Skin of body (tissue), 1 donor: ENCODE measurements at regions not wholly inside any gene's neighbourhood (a gene's known extent, or its start where the extent isn't known, plus 50 kb on each side); places are given as distances from the start of the nearest gene placed in this dataset.

ENCODE experiments used
- DNase-seq: peaks from one replicate; lab custom pipeline; 2025; lab: John Stamatoyannopoulos, UW

- no peak for DNase-seq
Measured at GRCh38 chr5:15263406-15263805, 236.6 kb upstream of the FBXL7 start.

- DNase-seq = no peak
Measured at GRCh38 chr5:15261269-15261995, 238.5 kb upstream of the FBXL7 start.

GRCh38 chr5:15260356-15261268, 239.4 kb upstream of the FBXL7 start:
- DNase-seq = peak; percentile 91

- peak; percentile 18 for DNase-seq
Measured at GRCh38 chr5:15256485-15256884, 243.5 kb upstream of the FBXL7 start.

GRCh38 chr5:15255576-15255975, 244.4 kb upstream of the FBXL7 start:
- no peak for DNase-seq

GRCh38 chr5:15254607-15255006, 245.4 kb upstream of the FBXL7 start:
- DNase-seq = no peak

GRCh38 chr5:15252331-15252730, 247.6 kb upstream of the FBXL7 start:
- DNase-seq = no peak

GRCh38 chr5:15249152-15249551, 250.8 kb upstream of the FBXL7 start:
- no peak for DNase-seq

GRCh38 chr5:15248731-15249130, 251.2 kb upstream of the FBXL7 start:
- no peak for DNase-seq

GRCh38 chr5:15245913-15246312, 254.1 kb upstream of the FBXL7 start:
- no peak for DNase-seq

- peak; percentile 62 for DNase-seq
Measured at GRCh38 chr5:15243301-15244020, 256.5 kb upstream of the FBXL7 start.

GRCh38 chr5:15241216-15241821, 258.7 kb upstream of the FBXL7 start:
- no peak for DNase-seq

GRCh38 chr5:15238006-15238405, 262.0 kb upstream of the FBXL7 start:
- no peak for DNase-seq

GRCh38 chr5:15236911-15237508, 263.0 kb upstream of the FBXL7 start:
- no peak for DNase-seq

- no peak for DNase-seq
Measured at GRCh38 chr5:15234911-15235310, 265.1 kb upstream of the FBXL7 start.

- DNase-seq = no peak
Measured at GRCh38 chr5:15234366-15234765, 265.6 kb upstream of the FBXL7 start.

- no peak for DNase-seq
Measured at GRCh38 chr5:15233566-15233965, 266.4 kb upstream of the FBXL7 start.

GRCh38 chr5:15222156-15222555, 277.8 kb upstream of the FBXL7 start:
- DNase-seq = no peak

- DNase-seq = no peak
Measured at GRCh38 chr5:15220642-15221173, 279.3 kb upstream of the FBXL7 start.

GRCh38 chr5:15215056-15215455, 284.9 kb upstream of the FBXL7 start:
- DNase-seq = no peak

GRCh38 chr5:15214010-15214409, 286.0 kb upstream of the FBXL7 start:
- no peak for DNase-seq
